Activated T-helper 9 cell treated with anti-CD3 and anti-CD28 coated beads, Interleukin-2, amount 50 U/mL, for 16 hours (primary cell): ENCODE measurements at regions not wholly inside any gene's neighbourhood (a gene's known extent, or its start where the extent isn't known, plus 50 kb on each side); places are given as distances from the start of the nearest gene placed in this dataset.
"Not testable (repeated sequence)": the region's sequence is repeated elsewhere in the genome, so short reads cannot be mapped to it uniquely, and the experiment has no call there.

Experiments used
- DNase-seq: peaks from one replicate; pipeline ENCODE4 v3.0.0-alpha.2; 2020; ENCODE audit warnings: low read depth

- no peak for DNase-seq
Observed at GRCh38 chr6:43934803-43935602, 165.0 kb downstream of the VEGFA start.

- DNase-seq, result no peak
Observed at GRCh38 chr6:43934183-43934802, 164.3 kb downstream of the VEGFA start.

GRCh38 chr6:43933148-43933885 lies 163.3 kb downstream of the VEGFA start:
- DNase-seq, result no peak

GRCh38 chr6:43932259-43933147 lies 162.5 kb downstream of the VEGFA start:
- DNase-seq, result no peak

- DNase-seq, result no peak
Observed at GRCh38 chr6:43931201-43931600, 161.2 kb downstream of the VEGFA start.

GRCh38 chr6:43930440-43931154 lies 160.6 kb downstream of the VEGFA start:
- no peak for DNase-seq

- DNase-seq, result no peak
Observed at GRCh38 chr6:43929511-43929910, 159.5 kb downstream of the VEGFA start.

- no peak for DNase-seq
Observed at GRCh38 chr6:43927532-43928210, 157.7 kb downstream of the VEGFA start.

- no peak for DNase-seq
Observed at GRCh38 chr6:43926634-43927531, 156.9 kb downstream of the VEGFA start.

GRCh38 chr6:43925636-43926139 lies 155.7 kb downstream of the VEGFA start:
- DNase-seq, result not testable (repeated sequence)

- DNase-seq, result peak; percentile 5
Observed at GRCh38 chr6:43924222-43924702, 154.3 kb downstream of the VEGFA start.

- no peak for DNase-seq
Observed at GRCh38 chr6:43923376-43924221, 153.6 kb downstream of the VEGFA start.

GRCh38 chr6:43922426-43923375 lies 152.7 kb downstream of the VEGFA start:
- no peak for DNase-seq

GRCh38 chr6:43921548-43922425 lies 151.8 kb downstream of the VEGFA start:
- no peak for DNase-seq

GRCh38 chr6:43921039-43921438 lies 151.0 kb downstream of the VEGFA start:
- no peak for DNase-seq

- DNase-seq, result no peak
Observed at GRCh38 chr6:43919774-43920173, 149.8 kb downstream of the VEGFA start.
